ENCODE measurements at regions not wholly inside any gene's neighbourhood (a gene's known extent, or its start where the extent isn't known, plus 50 kb on each side); places are given as distances from the start of the nearest gene placed in this dataset.

- intact Hi-C loops (cut with DNase I): no loop called here
- Histone ChIP-seq H3K36me3 (no peaks in the 10 kb centered on the region), H3K9me3 (no peaks in the 10 kb centered on the region), H3K27me3 (no peaks in the 10 kb centered on the region), H3K27ac (no peak overlapping the region), H3K4me1 (no peaks in the 10 kb centered on the region), H3K4me3 (no peak overlapping the region)
- DNase-seq: no peak
- 17 to 31% methylated on average over 2 of the region's 2 CpGs for WGBS, 2 donors
- TF ChIP-seq CTCF (IDR thresholded peaks at IDR 0.05) (no peak), POLR2A (IDR thresholded peaks at IDR 0.05) (no peak)
These were observed 1343.3 kb upstream of the ADGRL2 start for GRCh38 chr1:80457409-80457808.

DNA sequence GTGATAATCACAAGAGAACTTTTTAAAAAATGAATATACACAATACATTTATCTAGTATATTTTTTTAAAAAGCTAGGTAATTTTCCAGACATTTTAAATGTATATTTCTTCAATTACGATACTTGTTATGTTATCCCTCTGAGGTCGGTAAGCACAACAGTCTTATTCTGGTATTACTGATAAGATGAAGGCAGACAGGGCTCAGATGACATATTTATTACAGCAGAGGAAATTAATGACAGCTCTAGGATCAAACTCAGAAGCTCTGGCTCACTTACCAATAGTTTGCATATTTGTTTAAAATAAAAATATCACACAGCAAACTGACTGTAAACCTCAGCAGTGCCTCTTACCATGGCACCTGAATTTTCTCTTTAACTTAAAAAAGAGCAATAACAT lies 1347.0 kb upstream of the ADGRL2 start:
- TF ChIP-seq CTCF (IDR thresholded peaks at IDR 0.05): no peak
- no peak for TF ChIP-seq POLR2A (IDR thresholded peaks at IDR 0.05)

GRCh38 chr1:80450711-80451110 lies 1350.0 kb upstream of the ADGRL2 start:
- no peaks in the 10 kb centered on the region for H3K4me1 ChIP-seq
- H3K27me3 ChIP-seq: no peaks in the 10 kb centered on the region
- no peak overlapping the region for H3K4me3 ChIP-seq
- H3K36me3 ChIP-seq: no peaks in the 10 kb centered on the region
- no peak for DNase-seq
- no peak for TF ChIP-seq POLR2A (IDR thresholded peaks at IDR 0.05)
- no peak for TF ChIP-seq CTCF (IDR thresholded peaks at IDR 0.05)
- intact Hi-C loops (cut with DNase I): no loop called here
- 46 to 51% methylated on average over 2 of the region's 2 CpGs for WGBS, 2 donors
- no peak overlapping the region for H3K27ac ChIP-seq
- H3K9me3 ChIP-seq: no peaks in the 10 kb centered on the region

More for the DNA sequence above, 1347.0 kb upstream of the ADGRL2 start:
- intact Hi-C loops (cut with DNase I): no loop called here
- no peaks in the 10 kb centered on the region for H3K9me3 ChIP-seq
- H3K4me1 ChIP-seq: no peaks in the 10 kb centered on the region
- no peaks in the 10 kb centered on the region for H3K27me3 ChIP-seq
- H3K27ac ChIP-seq: no peak overlapping the region
- no peak overlapping the region for H3K4me3 ChIP-seq
- H3K36me3 ChIP-seq: no peaks in the 10 kb centered on the region
- no peak for DNase-seq
- WGBS, 2 donors: 41% methylated on average over 2 of the region's 2 CpGs

DNA sequence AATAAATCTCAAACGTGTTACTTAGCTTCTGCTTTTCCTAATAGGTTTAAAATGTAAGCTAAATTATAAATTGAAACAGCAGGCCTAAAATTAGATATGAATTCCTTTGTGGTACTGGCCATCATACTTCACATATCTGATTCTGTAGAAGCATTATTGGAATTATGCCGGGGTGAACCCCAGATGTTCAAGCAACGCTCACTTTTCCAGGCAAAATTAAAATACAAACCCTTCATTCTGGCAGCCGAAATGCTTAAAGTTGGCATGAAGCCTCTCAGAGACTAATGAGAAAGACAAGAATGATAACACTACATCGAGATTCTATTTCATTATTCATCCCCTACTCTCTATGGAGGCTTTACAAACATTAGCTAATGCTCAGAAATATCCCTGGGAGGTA lies 1352.7 kb upstream of the ADGRL2 start:
- no peaks in the 10 kb centered on the region for H3K4me1 ChIP-seq
- intact Hi-C loops (cut with DNase I): no loop called here
- DNase-seq: no peak
- no peaks in the 10 kb centered on the region for H3K27me3 ChIP-seq
- WGBS, 2 donors: 51 to 58% methylated on average over 5 of the region's 5 CpGs
- H3K27ac ChIP-seq: no peak overlapping the region
- no peaks in the 10 kb centered on the region for H3K9me3 ChIP-seq
- no peaks in the 10 kb centered on the region for H3K36me3 ChIP-seq
- no peak overlapping the region for H3K4me3 ChIP-seq
- TF ChIP-seq POLR2A (IDR thresholded peaks at IDR 0.05): no peak
- TF ChIP-seq CTCF (IDR thresholded peaks at IDR 0.05): no peak

DNA sequence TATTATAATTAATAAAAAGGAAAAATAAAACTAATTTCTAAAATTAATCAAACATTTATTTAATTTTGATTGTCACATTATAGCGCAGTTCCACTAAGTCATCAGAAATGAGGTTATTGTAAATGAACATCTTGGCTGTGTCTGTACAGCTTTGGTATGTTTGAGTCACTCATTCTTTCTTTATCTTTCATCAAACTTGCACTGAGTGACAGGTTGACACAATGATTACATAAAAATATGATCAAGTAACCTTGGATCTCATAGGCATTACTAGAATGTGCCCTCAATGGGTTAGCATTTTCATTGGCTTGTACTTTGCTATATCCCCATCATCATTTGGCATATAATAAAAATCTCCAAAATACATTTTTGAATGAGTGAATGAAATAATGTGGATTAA lies 1353.2 kb upstream of the ADGRL2 start:
- intact Hi-C loops (cut with DNase I): no loop called here
- WGBS, 2 donors: 89 to 92% methylated on average over 1 of the region's 1 CpG
- DNase-seq: no peak
- no peak overlapping the region for H3K27ac ChIP-seq
- H3K27me3 ChIP-seq: no peaks in the 10 kb centered on the region
- no peak overlapping the region for H3K4me3 ChIP-seq
- no peaks in the 10 kb centered on the region for H3K9me3 ChIP-seq
- H3K36me3 ChIP-seq: no peaks in the 10 kb centered on the region
- TF ChIP-seq POLR2A (IDR thresholded peaks at IDR 0.05): no peak
- no peak for TF ChIP-seq CTCF (IDR thresholded peaks at IDR 0.05)
- no peaks in the 10 kb centered on the region for H3K4me1 ChIP-seq
